ENCODE measurements at regions not wholly inside any gene's neighbourhood (a gene's known extent, or its start where the extent isn't known, plus 50 kb on each side); places are given as distances from the start of the nearest gene placed in this dataset.
"Not testable (repeated sequence)": the region's sequence is repeated elsewhere in the genome, so short reads cannot be mapped to it uniquely, and the experiment has no call there.

DNA sequence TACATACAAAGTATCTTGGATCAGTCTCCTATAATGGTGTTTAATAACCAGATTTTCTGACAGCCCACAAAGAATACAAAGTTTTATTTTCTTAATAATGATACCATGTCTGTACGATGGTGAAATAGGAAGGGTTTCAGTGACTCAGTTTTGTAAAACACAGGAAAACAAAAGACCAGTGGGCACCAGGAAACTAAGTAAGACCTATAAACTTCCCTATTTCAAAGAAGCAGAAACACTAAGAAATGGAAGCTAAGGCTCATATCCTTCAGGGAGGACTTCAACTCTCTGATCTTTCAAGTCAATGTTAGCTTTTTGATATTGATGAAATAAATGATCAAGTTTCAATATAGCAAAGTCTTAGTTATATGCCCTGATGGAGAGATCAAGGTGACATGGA lies 196.0 kb downstream of the DUSP6 start:
- CTCF ChIA-PET, result interaction anchor here (0.9 to 1.0 kb wide), 2 partner anchors 10 to 157 kb away, joined by 3 read pairs; no protein-coding TSS in a partner anchor
- DNase-seq (ENCODE audit: extremely low spot score), result no peak
- POLR2A ChIA-PET, result no interaction called here
- TF ChIP-seq, protein P1, sequence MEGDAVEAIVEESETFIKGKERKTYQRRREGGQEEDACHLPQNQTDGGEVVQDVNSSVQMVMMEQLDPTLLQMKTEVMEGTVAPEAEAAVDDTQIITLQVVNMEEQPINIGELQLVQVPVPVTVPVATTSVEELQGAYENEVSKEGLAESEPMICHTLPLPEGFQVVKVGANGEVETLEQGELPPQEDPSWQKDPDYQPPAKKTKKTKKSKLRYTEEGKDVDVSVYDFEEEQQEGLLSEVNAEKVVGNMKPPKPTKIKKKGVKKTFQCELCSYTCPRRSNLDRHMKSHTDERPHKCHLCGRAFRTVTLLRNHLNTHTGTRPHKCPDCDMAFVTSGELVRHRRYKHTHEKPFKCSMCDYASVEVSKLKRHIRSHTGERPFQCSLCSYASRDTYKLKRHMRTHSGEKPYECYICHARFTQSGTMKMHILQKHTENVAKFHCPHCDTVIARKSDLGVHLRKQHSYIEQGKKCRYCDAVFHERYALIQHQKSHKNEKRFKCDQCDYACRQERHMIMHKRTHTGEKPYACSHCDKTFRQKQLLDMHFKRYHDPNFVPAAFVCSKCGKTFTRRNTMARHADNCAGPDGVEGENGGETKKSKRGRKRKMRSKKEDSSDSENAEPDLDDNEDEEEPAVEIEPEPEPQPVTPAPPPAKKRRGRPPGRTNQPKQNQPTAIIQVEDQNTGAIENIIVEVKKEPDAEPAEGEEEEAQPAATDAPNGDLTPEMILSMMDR (IDR thresholded peaks at IDR 0.05; ENCODE audit: control extremely low read depth, extremely low read depth, low read depth, missing control alignments), result no peak

DNA sequence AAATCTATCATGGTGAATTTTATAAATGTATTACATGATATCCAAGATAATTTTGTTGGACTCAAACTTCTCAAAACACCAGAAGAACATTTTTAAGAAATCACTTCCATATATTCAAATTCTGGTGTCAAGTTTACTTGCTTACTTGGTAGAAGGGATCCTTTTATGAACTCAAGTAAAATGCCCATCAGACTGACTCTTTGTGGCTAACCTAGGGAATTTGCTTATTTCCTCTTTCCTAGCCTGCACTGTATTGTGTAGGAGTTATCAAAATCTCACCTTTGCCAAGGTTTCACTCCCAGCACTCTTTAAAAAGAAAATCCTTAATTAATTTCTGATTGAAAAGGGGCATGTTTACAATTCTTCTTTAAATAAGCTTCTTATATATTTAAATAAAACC lies 196.5 kb downstream of the DUSP6 start:
- POLR2A ChIA-PET, result no interaction called here
- CTCF ChIA-PET, result interaction anchor here (0.9 to 1.0 kb wide), 2 partner anchors 9 to 158 kb away, joined by 3 read pairs; no protein-coding TSS in a partner anchor
- DNase-seq (ENCODE audit: extremely low spot score), result no peak
- TF ChIP-seq, protein P1 (IDR thresholded peaks at IDR 0.05; ENCODE audit: control extremely low read depth, extremely low read depth, low read depth, missing control alignments), result no peak

DNA sequence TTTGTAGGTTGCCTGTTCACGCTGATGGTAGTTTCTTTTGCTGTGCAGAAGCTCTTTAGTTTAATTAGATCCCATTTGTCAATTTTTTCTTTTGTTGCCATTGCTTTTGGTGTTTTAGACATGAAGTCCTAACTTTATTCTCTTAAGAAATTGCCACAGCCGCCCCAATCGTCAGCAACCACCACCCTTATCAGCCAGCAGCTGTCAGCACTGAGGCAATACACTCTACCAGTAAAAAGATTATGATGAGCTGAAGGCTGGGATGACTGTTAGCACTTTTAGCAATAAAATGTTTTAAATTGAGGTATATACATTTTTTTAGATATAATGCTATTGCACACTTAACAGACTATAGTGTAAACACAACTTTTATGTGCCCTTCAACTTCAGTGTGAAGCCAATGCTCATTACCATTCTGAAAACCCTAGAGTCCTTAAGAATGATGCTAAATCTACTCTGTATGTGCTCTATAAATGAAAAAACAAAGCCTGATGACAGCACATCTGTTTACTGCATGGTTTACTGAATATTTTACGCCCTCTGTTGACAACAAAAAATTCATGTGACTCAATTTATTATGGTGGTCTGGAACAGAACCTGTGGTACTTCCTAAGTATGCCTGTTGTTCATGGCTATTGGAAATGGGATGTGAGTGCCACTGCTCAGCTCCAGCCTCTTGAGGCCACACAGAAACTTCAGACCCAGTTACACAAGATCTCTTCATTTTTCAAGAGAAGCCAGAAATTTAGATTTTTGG lies 197.4 kb downstream of the DUSP6 start:
- POLR2A ChIA-PET, result no interaction called here
- no peak for DNase-seq (ENCODE audit: extremely low spot score)
- TF ChIP-seq, protein P1 (IDR thresholded peaks at IDR 0.05; ENCODE audit: control extremely low read depth, extremely low read depth, low read depth, missing control alignments), result no peak
- CTCF ChIA-PET, result no interaction called here

DNA sequence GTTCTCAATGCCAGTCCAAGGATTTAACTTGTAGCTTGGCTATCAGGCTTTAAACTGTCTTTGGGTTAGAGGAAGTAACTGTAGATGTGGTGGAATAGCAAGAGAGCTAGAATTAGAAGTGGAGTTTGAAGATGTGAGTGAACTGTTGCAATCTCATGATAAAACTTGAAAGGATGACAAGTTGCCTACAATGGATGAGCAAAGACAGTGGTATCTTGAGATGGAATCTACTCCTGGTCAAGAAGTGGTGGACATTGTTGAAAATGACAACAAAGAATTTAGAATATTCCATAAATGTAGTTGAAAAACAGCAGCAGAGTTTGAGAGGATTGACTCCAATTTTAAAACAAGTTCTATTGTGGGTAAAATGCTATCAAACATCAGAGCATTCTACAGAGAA lies 199.0 kb downstream of the DUSP6 start:
- POLR2A ChIA-PET, result no interaction called here
- no peak for DNase-seq (ENCODE audit: extremely low spot score)
- CTCF ChIA-PET, result interaction anchor here (1.3 to 1.5 kb wide), 4 partner anchors 9 to 14 kb away, joined by 3 to 4 read pairs (median 3); no protein-coding TSS in a partner anchor

DNA sequence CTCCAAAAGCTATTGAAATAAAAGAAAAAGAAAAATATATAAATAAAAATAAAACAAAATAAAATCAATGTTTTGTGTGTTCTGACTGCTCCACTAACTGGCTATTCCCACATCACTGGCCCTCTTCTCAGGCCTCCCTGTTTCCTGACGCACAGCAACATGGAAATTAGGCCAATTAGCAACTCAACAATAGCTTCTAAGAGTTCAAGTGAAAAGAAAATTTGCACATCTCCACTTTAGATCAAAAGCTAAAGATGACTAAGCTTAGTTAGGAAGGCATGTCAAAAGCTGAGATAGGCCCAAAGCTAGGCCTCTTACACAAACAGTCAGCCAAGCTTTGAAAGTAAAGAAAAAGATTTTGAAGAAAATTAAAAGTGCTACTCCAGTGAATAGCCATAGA lies 200.8 kb downstream of the DUSP6 start:
- POLR2A ChIA-PET, result no interaction called here
- CTCF ChIA-PET, result interaction anchor here (0.9 to 2.1 kb wide), 5 partner anchors 9 to 41 kb away, joined by 3 to 5 read pairs (median 4); no protein-coding TSS in a partner anchor
- DNase-seq (ENCODE audit: extremely low spot score), result no peak
- TF ChIP-seq, protein P1 (IDR thresholded peaks at IDR 0.05; ENCODE audit: control extremely low read depth, extremely low read depth, low read depth, missing control alignments), result no peak

More for the DNA sequence above, 199.0 kb downstream of the DUSP6 start:
- TF ChIP-seq, protein P1 (IDR thresholded peaks at IDR 0.05; ENCODE audit: control extremely low read depth, extremely low read depth, low read depth, missing control alignments), result no peak

DNA sequence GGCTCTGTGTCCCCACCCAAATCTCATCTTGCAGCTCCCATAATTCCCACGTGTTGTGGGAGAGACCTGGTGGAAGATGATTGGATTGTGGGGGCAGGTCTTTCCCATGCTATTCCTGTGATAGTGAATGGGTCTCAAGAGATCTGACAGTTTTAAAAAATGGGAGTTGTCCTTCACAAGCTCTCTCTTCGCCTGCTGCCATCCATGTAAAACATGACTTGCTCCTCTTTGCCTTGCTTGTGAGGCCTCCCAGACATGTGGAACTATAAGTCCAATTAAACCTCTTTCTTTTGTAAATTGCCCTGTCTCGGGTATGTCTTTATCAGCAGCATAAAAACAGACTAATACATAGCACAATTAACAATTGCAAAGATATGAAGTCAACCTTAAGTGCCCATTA lies 201.5 kb downstream of the DUSP6 start:
- POLR2A ChIA-PET; DNase-seq (ENCODE audit: extremely low spot score): not testable (repeated sequence)
- CTCF ChIA-PET, result interaction anchor here (1.3 to 2.1 kb wide), 2 partner anchors 15 to 18 kb away, joined by 4 to 5 read pairs; no protein-coding TSS in a partner anchor

DNA sequence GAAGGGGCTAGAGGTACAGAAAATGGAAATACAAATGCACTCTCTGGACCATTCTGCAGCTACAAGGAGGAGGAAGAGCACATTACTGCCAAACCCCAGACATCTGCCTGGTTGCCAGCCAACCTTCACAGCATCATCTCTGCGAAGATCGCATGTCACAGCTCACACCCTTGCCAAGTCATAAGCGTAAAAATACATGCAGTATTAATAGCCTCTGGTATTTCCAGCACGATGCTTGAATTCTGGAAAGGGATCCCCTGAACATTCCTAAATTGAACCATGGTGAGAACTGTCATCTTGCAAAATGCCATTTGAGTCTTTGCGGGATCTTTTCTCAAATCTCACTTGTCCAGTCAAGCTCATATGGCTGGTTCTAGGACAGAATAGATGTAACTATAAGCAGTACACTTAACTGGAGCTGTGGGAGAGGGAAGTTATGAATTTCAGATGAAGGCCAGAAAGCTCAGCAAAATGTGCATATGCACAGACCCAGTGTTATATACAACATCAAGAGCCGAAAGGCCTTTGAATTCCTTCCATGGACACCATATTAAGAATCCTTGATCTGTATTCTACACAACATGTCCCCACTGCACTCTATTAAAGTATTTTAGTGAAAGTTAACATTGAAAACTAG lies 211.6 kb downstream of the DUSP6 start:
- TF ChIP-seq, protein P1 (IDR thresholded peaks at IDR 0.05; ENCODE audit: control extremely low read depth, extremely low read depth, low read depth, missing control alignments), result no peak
- no peak for DNase-seq (ENCODE audit: extremely low spot score)
- POLR2A ChIA-PET, result no interaction called here
- CTCF ChIA-PET, result no interaction called here
